Left ventricle myocardium inferior (tissue), 1 donor: ENCODE measurements at regions not wholly inside any gene's neighbourhood (a gene's known extent, or its start where the extent isn't known, plus 50 kb on each side); places are given as distances from the start of the nearest gene placed in this dataset.

Source experiments
- DNase-seq: peaks from one replicate; pipeline ENCODE4 v3.0.0-alpha.2; 2020
- H3K27ac ChIP-seq: fragments of 200-600 bp; replicated peaks from 2 replicates; pipeline ENCODE4 v1.8.0; 2021
- H3K27me3 ChIP-seq: fragments of 200-600 bp; 2 replicates; pipeline ENCODE4 v1.8.0; 2021; ENCODE audit warnings: low read depth
- H3K36me3 ChIP-seq: fragments of 200-600 bp; 2 replicates; pipeline ENCODE4 v1.8.0; 2021
- H3K4me1 ChIP-seq: fragments of 200-600 bp; 2 replicates; pipeline ENCODE4 v1.8.0; 2021
- H3K4me3 ChIP-seq: fragments of 200-600 bp; 2 replicates; pipeline ENCODE4 v1.8.0; 2021; ENCODE audit warnings: mild to moderate bottlenecking, moderate library complexity
- H3K9me3 ChIP-seq: fragments of 200-600 bp; replicated peaks from 2 replicates; pipeline ENCODE4 v1.8.0; 2021
- intact Hi-C: fragments of 100-400 bp; cut with micrococcal nuclease; formaldehyde crosslinking; loops from one replicate; pipeline ENCODE4 v1.11.0; 2022
- TF ChIP-seq, protein P1 (sequence below): fragments of 200-600 bp; IDR thresholded peaks from 2 replicates; pipeline ENCODE4 v1.8.0; 2021; ENCODE audit warnings: antibody characterized with exemption, mild to moderate bottlenecking, borderline replicate concordance
- donor health status: DM: no; HTN: yes; CAD: no; lungs with severe emphysema.

DNA sequence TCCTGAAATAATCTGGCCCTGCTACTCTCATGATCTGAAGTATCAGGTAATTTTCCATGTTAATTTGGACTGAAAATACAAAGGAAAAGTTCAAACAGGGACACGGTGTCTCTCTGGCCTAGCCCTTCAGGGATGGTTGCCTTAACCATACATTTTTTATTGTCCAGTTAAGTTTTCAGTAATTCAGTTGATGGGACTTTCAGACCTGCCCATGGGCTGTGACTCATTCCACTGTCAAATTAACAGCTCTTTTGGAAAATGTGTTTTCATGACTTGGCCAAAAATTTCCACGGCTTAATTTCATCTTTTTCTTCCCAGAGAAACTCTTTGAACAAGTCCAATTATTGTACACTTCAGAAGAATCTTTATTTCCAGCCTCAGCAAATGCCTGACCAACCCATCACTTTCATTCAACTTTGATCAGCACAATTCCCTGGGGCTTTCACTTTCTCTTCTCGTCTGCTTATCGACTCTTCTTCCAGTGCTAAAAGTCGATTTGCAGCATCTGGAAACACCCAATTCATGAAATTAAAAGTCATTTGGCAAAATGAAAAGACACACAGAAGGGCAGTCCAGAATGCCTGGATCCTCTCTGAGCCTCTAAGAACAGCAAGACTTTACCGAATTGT, 293.9 kb downstream of the RAB28 start:
- H3K4me1 ChIP-seq = peaks cover 3% of the 10 kb centered on the region
- peaks cover 11% of the 10 kb centered on the region for H3K9me3 ChIP-seq
- no peaks in the 10 kb centered on the region for H3K27me3 ChIP-seq
- intact Hi-C loops = no loop called here
- TF ChIP-seq, protein P1, sequence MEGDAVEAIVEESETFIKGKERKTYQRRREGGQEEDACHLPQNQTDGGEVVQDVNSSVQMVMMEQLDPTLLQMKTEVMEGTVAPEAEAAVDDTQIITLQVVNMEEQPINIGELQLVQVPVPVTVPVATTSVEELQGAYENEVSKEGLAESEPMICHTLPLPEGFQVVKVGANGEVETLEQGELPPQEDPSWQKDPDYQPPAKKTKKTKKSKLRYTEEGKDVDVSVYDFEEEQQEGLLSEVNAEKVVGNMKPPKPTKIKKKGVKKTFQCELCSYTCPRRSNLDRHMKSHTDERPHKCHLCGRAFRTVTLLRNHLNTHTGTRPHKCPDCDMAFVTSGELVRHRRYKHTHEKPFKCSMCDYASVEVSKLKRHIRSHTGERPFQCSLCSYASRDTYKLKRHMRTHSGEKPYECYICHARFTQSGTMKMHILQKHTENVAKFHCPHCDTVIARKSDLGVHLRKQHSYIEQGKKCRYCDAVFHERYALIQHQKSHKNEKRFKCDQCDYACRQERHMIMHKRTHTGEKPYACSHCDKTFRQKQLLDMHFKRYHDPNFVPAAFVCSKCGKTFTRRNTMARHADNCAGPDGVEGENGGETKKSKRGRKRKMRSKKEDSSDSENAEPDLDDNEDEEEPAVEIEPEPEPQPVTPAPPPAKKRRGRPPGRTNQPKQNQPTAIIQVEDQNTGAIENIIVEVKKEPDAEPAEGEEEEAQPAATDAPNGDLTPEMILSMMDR = no peak
- H3K36me3 ChIP-seq = no peaks in the 10 kb centered on the region
- no peak overlapping the region for H3K4me3 ChIP-seq
- DNase-seq = no peak
- no peak overlapping the region for H3K27ac ChIP-seq

DNA sequence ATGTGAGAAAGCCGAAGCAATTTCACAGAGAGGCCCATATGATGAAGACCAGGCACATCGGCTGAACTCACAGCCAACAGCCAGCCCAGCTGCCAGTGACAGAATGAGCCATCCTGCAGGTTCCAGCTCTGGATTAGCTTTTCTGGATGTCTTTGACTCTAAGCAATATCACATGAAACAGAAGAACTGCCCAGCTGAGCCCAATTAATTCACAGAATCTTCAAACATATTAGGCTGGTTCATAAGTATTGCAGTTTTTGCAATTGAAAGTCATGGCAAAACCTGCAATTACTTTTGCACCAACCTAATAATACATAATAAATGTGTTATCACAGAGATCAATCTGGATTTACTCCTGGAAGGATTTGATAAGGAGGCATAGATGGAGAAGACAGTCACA, 299.9 kb downstream of the RAB28 start:
- TF ChIP-seq, protein P1 = no peak
- no peak overlapping the region for H3K27ac ChIP-seq
- peaks cover 18% of the 10 kb centered on the region for H3K9me3 ChIP-seq
- no peak overlapping the region for H3K4me3 ChIP-seq
- intact Hi-C loops = no loop called here
- H3K36me3 ChIP-seq = no peaks in the 10 kb centered on the region
- H3K4me1 ChIP-seq = no peaks in the 10 kb centered on the region
- DNase-seq = no peak
- H3K27me3 ChIP-seq = no peaks in the 10 kb centered on the region

DNA sequence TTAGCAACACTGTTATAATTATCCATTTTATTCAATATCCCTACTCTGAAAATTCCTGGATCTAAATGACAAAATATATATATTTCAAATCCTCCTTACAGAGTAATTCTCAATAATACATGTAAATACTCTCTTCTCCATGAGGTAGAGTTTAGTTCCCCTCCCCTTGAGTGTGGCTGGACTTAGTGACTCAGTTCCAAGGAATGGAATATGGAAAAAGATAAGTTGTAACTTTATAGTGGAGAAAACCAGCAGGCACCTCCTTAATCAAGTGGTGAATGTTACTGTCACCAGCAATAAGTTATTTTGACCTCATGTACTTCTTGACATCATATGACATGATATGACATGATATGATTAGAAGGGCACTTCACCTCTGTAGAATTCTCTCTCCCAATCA, 302.0 kb downstream of the RAB28 start:
- Histone ChIP-seq H3K36me3 (no peaks in the 10 kb centered on the region), H3K4me1 (no peaks in the 10 kb centered on the region), H3K27ac (no peak overlapping the region), H3K27me3 (no peaks in the 10 kb centered on the region), H3K9me3 (peaks cover 18% of the 10 kb centered on the region), H3K4me3 (no peak overlapping the region)
- TF ChIP-seq, protein P1 = no peak
- DNase-seq = no peak
- intact Hi-C loops = no loop called here

DNA sequence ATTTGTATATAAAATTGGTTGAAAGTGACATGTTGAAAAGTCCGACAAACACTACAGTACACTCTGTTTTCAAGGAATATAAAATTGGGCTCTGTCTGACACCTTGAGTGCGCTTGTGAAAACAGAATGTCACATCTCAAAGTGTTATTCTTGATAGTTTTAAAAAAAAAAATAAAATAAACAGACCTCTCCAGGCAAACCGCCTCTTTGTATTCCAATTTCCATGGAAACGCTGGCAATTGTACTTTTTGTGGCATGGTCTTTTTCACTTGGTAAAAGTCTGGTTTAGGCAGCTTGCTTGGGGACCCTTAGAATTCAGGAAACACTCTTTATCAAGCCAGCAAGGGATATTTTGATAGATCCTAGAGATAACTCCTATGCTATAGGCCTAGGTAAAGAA, 302.5 kb downstream of the RAB28 start:
- no peaks in the 10 kb centered on the region for H3K4me1 ChIP-seq
- peaks cover 18% of the 10 kb centered on the region for H3K9me3 ChIP-seq
- DNase-seq = no peak
- no peaks in the 10 kb centered on the region for H3K36me3 ChIP-seq
- TF ChIP-seq, protein P1 = no peak
- H3K27ac ChIP-seq = no peak overlapping the region
- intact Hi-C loops = no loop called here
- H3K4me3 ChIP-seq = no peak overlapping the region
- H3K27me3 ChIP-seq = no peaks in the 10 kb centered on the region

DNA sequence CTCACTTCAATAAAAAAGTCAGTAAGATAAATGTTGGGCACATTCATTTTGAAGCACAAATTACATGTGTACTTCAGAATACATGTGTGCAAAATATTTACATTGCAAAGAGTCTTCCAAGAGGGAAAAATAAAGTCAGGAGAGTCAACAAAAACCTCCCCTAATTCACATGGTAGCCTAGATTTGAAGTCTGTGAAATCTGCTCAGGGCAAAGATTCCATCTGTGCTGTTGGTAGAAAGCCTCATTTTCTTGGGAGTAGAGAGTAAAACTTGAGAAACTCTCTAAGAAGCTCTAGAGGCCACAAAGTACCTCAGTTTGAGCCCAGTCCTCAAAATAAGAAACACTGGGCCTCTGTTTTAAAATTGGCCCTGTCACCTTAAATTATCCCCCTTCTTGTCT, 303.4 kb downstream of the RAB28 start:
- TF ChIP-seq, protein P1 = no peak
- intact Hi-C loops = no loop called here
- no peak overlapping the region for H3K27ac ChIP-seq
- H3K27me3 ChIP-seq = no peaks in the 10 kb centered on the region
- H3K4me3 ChIP-seq = no peak overlapping the region
- H3K4me1 ChIP-seq = no peaks in the 10 kb centered on the region
- H3K36me3 ChIP-seq = no peaks in the 10 kb centered on the region
- no peak for DNase-seq
- H3K9me3 ChIP-seq = peaks cover 18% of the 10 kb centered on the region

DNA sequence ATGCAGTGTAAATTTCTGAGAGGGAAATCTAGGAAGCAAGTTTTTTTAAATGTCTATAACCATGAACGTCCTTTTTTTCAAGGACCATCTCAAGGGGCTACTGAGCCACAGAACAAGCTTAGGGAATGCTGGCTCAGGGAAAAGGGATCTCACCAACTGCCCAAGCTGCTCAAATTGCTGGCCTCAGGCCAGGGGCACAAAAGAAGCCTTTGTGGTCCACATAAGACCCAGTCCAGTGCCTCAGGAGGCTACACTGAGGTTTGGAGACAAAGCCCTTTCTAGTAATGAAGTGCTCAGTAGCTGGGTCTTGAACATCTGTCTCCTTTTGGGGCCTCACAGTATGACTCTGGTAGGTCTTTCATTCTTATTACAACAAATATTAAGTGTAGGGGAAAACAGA, 305.5 kb downstream of the RAB28 start:
- Histone ChIP-seq H3K27me3 (no peaks in the 10 kb centered on the region), H3K4me3 (no peak overlapping the region), H3K27ac (no peak overlapping the region), H3K36me3 (no peaks in the 10 kb centered on the region), H3K9me3 (no peaks in the 10 kb centered on the region), H3K4me1 (no peaks in the 10 kb centered on the region)
- TF ChIP-seq, protein P1 = no peak
- intact Hi-C loops = no loop called here
- DNase-seq = no peak
